H1 (cell line): ENCODE measurements at regions not wholly inside any gene's neighbourhood (a gene's known extent, or its start where the extent isn't known, plus 50 kb on each side); places are given as distances from the start of the nearest gene placed in this dataset.

Experiments used
- CTCF ChIA-PET: fragments of 300-600 bp; sonication (Branson Sonifier 250); formaldehyde crosslinking; loops from one replicate; lab custom pipeline; 2021; ENCODE audit not compliant: partially characterized antibody; lab: Charles Lee
- POLR2A ChIA-PET: fragments of 300-600 bp; sonication (Branson Sonifier 250); formaldehyde crosslinking; loops from one replicate; lab custom pipeline; 2021; ENCODE audit warnings: inconsistent platforms; ENCODE audit not compliant: partially characterized antibody; lab: Charles Lee
- DNase-seq, 2 experiments: peaks; one replicate each; pipeline versions ENCODE4 v3.0.0 to v3.0.0-alpha.2; 2010 to 2022; ENCODE audit warnings: low spot score in 2 of 2, low read depth in 1 of 2, mixed read lengths in 1 of 2
- FAIRE-seq: peaks from 2 replicates; lab custom pipeline; 2011; peaks lifted over from hg19 to GRCh38; lab: Jason Lieb, UNC
- H2AFZ ChIP-seq: 2 replicates; pipeline ENCODE4 v1.8.1; 2012; ENCODE audit warnings: low read length, inconsistent platforms
- H2AK5ac ChIP-seq: 2 replicates; pipeline ENCODE4 v1.6.1; 2013; ENCODE audit warnings: low read depth, low read length
- H2BK120ac ChIP-seq: replicated peaks from 2 replicates; pipeline ENCODE3; 2013; ENCODE audit warnings: low read depth, low read length, inconsistent platforms
- H2BK12ac ChIP-seq: 2 replicates; pipeline ENCODE4 v1.6.1; 2013; ENCODE audit warnings: low read depth, low read length
- H2BK15ac ChIP-seq: 2 replicates; pipeline ENCODE4 v1.6.1; 2013; ENCODE audit warnings: low read length
- H2BK20ac ChIP-seq: 2 replicates; pipeline ENCODE4 v1.6.1; 2013; ENCODE audit warnings: low read length
- H2BK5ac ChIP-seq: 2 replicates; pipeline ENCODE4 v1.6.1; 2013; ENCODE audit warnings: low read depth, low read length
- H3K14ac ChIP-seq: 2 replicates; pipeline ENCODE4 v1.6.1; 2013; ENCODE audit warnings: inconsistent platforms; ENCODE audit not compliant: insufficient read length
- H3K18ac ChIP-seq: 2 replicates; pipeline ENCODE4 v1.6.1; 2013; ENCODE audit warnings: low read length; ENCODE audit errors: extremely low read depth
- H3K23ac ChIP-seq: 2 replicates; pipeline ENCODE4 v1.6.1; 2013; ENCODE audit warnings: inconsistent platforms; ENCODE audit not compliant: insufficient read length
- H3K23me2 ChIP-seq: 2 replicates; pipeline ENCODE4 v1.6.1; 2013; ENCODE audit warnings: low read depth, low read length
- H3K27ac ChIP-seq: 2 replicates; pipeline ENCODE4 v1.6.1; 2011; ENCODE audit warnings: low read depth, low read length, inconsistent platforms
- H3K27me3 ChIP-seq, 4 experiments: replicated peaks in 1 of 4; 1 replicate in 1 of 4; 2 replicates in 3 of 4; pipeline versions ENCODE4 v1.6.1 to v1.8.1; 2011 to 2013; ENCODE audit warnings: low read length in 3 of 4, mild to moderate bottlenecking in 3 of 4, inconsistent platforms in 2 of 4, mixed read lengths in 2 of 4, moderate library complexity in 1 of 4; ENCODE audit not compliant: control insufficient read depth in 3 of 4, insufficient read depth in 3 of 4; ENCODE audit errors: extremely low read depth in 1 of 4
- H3K36me3 ChIP-seq, 4 experiments: 2 replicates each; pipeline versions ENCODE4 v1.6.1 to v1.8.1; 2011 to 2013; ENCODE audit warnings: mild to moderate bottlenecking in 4 of 4, low read length in 3 of 4, moderate library complexity in 2 of 4, control low read depth in 1 of 4, inconsistent platforms in 1 of 4; ENCODE audit not compliant: insufficient read depth in 4 of 4, control insufficient read depth in 2 of 4
- H3K4ac ChIP-seq: replicated peaks from 2 replicates; pipeline ENCODE3; 2013; ENCODE audit warnings: low read length, low read depth, mixed read lengths, inconsistent platforms; ENCODE audit not compliant: insufficient read length
- H3K4me1 ChIP-seq, 4 experiments: replicated peaks in 1 of 4; 1 replicate in 1 of 4; 2 replicates in 3 of 4; pipeline versions ENCODE4 v1.6.1 to v1.8.1; 2011 to 2013; ENCODE audit warnings: low read length in 3 of 4, inconsistent platforms in 2 of 4, mixed read lengths in 1 of 4; ENCODE audit not compliant: insufficient read depth in 4 of 4, control insufficient read depth in 3 of 4
- H3K4me2 ChIP-seq, 2 experiments: 2 replicates each; pipeline versions ENCODE4 v1.6.1 to v1.8.1; 2011 to 2013; ENCODE audit warnings: low read depth in 2 of 2, low read length in 2 of 2, control low read depth in 1 of 2, inconsistent platforms in 1 of 2, mild to moderate bottlenecking in 1 of 2; ENCODE audit not compliant: insufficient read depth in 1 of 2
- H3K4me3 ChIP-seq, 4 experiments: fragments of 200-600, 300-600 bp in 1 of 4; sonication (generic), shearing (Covaris generic), sonication (Bioruptor Twin) in 1 of 4; 2 replicates each; pipeline versions ENCODE4 v1.5.1 to v1.8.1; 2011 to 2016; ENCODE audit warnings: low read length in 4 of 4, low read depth in 3 of 4, control low read depth in 2 of 4, inconsistent platforms in 2 of 4, mild to moderate bottlenecking in 2 of 4, mixed read lengths in 1 of 4, moderate library complexity in 1 of 4; ENCODE audit not compliant: insufficient read depth in 2 of 4; ENCODE audit errors: extremely low read depth in 1 of 4
- H3K56ac ChIP-seq: replicated peaks from 2 replicates; pipeline ENCODE3; 2013; ENCODE audit warnings: low read depth, mild to moderate bottlenecking, mixed read lengths, low read length, inconsistent platforms; ENCODE audit not compliant: insufficient read length
- H3K79me1 ChIP-seq: 2 replicates; pipeline ENCODE4 v1.6.1; 2013; ENCODE audit warnings: low read depth, low read length, control low read depth
- H3K79me2 ChIP-seq, 2 experiments: 2 replicates each; pipeline versions ENCODE4 v1.6.1 to v1.8.1; 2012 to 2013; ENCODE audit warnings: low read length in 2 of 2, mild to moderate bottlenecking in 2 of 2, inconsistent platforms in 1 of 2; ENCODE audit not compliant: insufficient read depth in 2 of 2, control insufficient read depth in 1 of 2
- H3K9ac ChIP-seq, 4 experiments: replicated peaks in 1 of 4; 1 replicate in 1 of 4; 2 replicates in 3 of 4; pipeline versions ENCODE4 v1.6.1 to v1.8.1; 2011 to 2013; ENCODE audit warnings: low read depth in 3 of 4, low read length in 3 of 4, control low read depth in 2 of 4, mild to moderate bottlenecking in 2 of 4, moderate library complexity in 2 of 4, inconsistent platforms in 1 of 4; ENCODE audit errors: extremely low read depth in 1 of 4
- H3K9me3 ChIP-seq, 2 experiments: 2 replicates each; pipeline versions ENCODE4 v1.6.1 to v1.8.1; 2012 to 2013; ENCODE audit warnings: mild to moderate bottlenecking in 2 of 2, moderate library complexity in 2 of 2, control low read depth in 1 of 2, inconsistent platforms in 1 of 2, low read depth in 1 of 2, low read length in 1 of 2, mixed read lengths in 1 of 2; ENCODE audit not compliant: insufficient read depth in 2 of 2
- H4K20me1 ChIP-seq, 2 experiments: replicated peaks in 1 of 2; 2 replicates each; pipeline versions ENCODE3 to v1.8.1; 2011 to 2013; ENCODE audit warnings: inconsistent platforms in 2 of 2, low read length in 2 of 2, mild to moderate bottlenecking in 1 of 2; ENCODE audit not compliant: insufficient read depth in 2 of 2, control insufficient read depth in 1 of 2
- H4K5ac ChIP-seq: 2 replicates; pipeline ENCODE4 v1.6.1; 2013; ENCODE audit warnings: low read length, low read depth, mixed read lengths, inconsistent platforms; ENCODE audit not compliant: insufficient read length
- H4K8ac ChIP-seq: 2 replicates; pipeline ENCODE4 v1.8.0; 2013; ENCODE audit warnings: mild to moderate bottlenecking, moderate library complexity, low read length, inconsistent platforms; ENCODE audit not compliant: insufficient read depth; ENCODE audit errors: extremely low read depth
- H4K91ac ChIP-seq: replicated peaks from 2 replicates; pipeline ENCODE3; 2013; ENCODE audit warnings: low read length, mixed read lengths, inconsistent platforms; ENCODE audit not compliant: insufficient read length
- BRCA1 ChIP-seq: IDR thresholded peaks from 2 replicates; pipeline ENCODE4 v1.6.1; 2012; ENCODE audit warnings: low read depth, low read length, improper control_type of control experiment
- EP300 ChIP-seq, 2 experiments: IDR thresholded peaks; 1 replicate in 1 of 2; 2 replicates in 1 of 2; pipeline ENCODE4 v1.6.1; 2011 to 2012; ENCODE audit warnings: low read depth in 2 of 2, low read length in 2 of 2, mild to moderate bottlenecking in 2 of 2, borderline replicate concordance in 1 of 2, inconsistent platforms in 1 of 2, moderate library complexity in 1 of 2
- SUZ12 ChIP-seq: fragments of 200-600 bp; sonication (generic); IDR thresholded peaks from 2 replicates; pipeline ENCODE4 v1.6.1; 2012; ENCODE audit warnings: mild to moderate bottlenecking, inconsistent platforms, low read length, moderate library complexity, mixed read lengths
- TAF7 ChIP-seq: optimal IDR thresholded peaks from 2 replicates; pipeline ENCODE3; 2011; ENCODE audit warnings: low read depth, mild to moderate bottlenecking, inconsistent platforms, low read length, moderate library complexity, borderline replicate concordance
- WGBS, 2 experiments: shearing (Covaris generic) in 1 of 2; methylation state at CpG; one replicate each; pipeline versions ENCODE4 v1.1.6 to v1.1.7; 2013 to 2015; ENCODE audit warnings: low lambda C conversion rate in 2 of 2, mixed read lengths in 2 of 2, inconsistent platforms in 1 of 2, low coverage in 1 of 2, missing lambda C conversion rate in 1 of 2; ENCODE audit not compliant: insufficient replicate concordance in 2 of 2, insufficient coverage in 1 of 2, insufficient read length in 1 of 2; ENCODE audit errors: extremely low coverage in 1 of 2, missing lambda C conversion rate in 1 of 2; 5-methylcytosine and 5-hydroxymethylcytosine counted together

- H3K23me2 ChIP-seq: no peaks in the 10 kb centered on the region
- no peak overlapping the region for H4K8ac ChIP-seq
- H4K91ac ChIP-seq: no peak overlapping the region
- H3K9ac ChIP-seq: no peak overlapping the region
- H3K56ac ChIP-seq: no peak overlapping the region
- DNase-seq: no peak
- H2BK20ac ChIP-seq: no peak overlapping the region
- 74% methylated on average over 2 of the region's 2 CpGs; no CpG with 5 or more reads in 1 of the 2 experiments for WGBS, 2 experiments
- no peaks in the 10 kb centered on the region for H3K4me1 ChIP-seq
- no peak for FAIRE-seq
- ChIA-PET CTCF (interaction anchor here (2.1 kb wide), 1 partner anchor 8 kb away, joined by 5 read pairs; no protein-coding TSS in a partner anchor), POLR2A (no interaction called here)
- no peaks in the 10 kb centered on the region for H4K20me1 ChIP-seq
- H3K9me3 ChIP-seq: no peaks in the 10 kb centered on the region
- no peak overlapping the region for H3K23ac ChIP-seq
- no peak overlapping the region for H3K4me3 ChIP-seq
- no peak overlapping the region for H3K27ac ChIP-seq
- no peak overlapping the region for H3K14ac ChIP-seq
- H2AK5ac ChIP-seq: no peak overlapping the region
- H2BK15ac ChIP-seq: no peak overlapping the region
- no peak overlapping the region for H2BK5ac ChIP-seq
- H3K36me3 ChIP-seq: no peaks in the 10 kb centered on the region
- no peak overlapping the region for H2BK12ac ChIP-seq
- no peak overlapping the region for H3K18ac ChIP-seq
- no peak overlapping the region for H2AFZ ChIP-seq
- H3K79me2 ChIP-seq: no peaks in the 10 kb centered on the region
- no peak overlapping the region for H4K5ac ChIP-seq
- no peak overlapping the region for H2BK120ac ChIP-seq
- H3K4ac ChIP-seq: no peak overlapping the region
- H3K27me3 ChIP-seq: no peaks in the 10 kb centered on the region
- H3K4me2 ChIP-seq: no peak overlapping the region
- no peaks in the 10 kb centered on the region for H3K79me1 ChIP-seq
- TF ChIP-seq TAF7 (no peak), EP300 (IDR thresholded peaks at IDR 0.05; ENCODE audit: borderline replicate concordance in 1 of 2, low read depth in 2 of 2, low read length in 2 of 2) (no peak), SUZ12 (no peak), BRCA1 (no peak)
These were observed 130.2 kb upstream of the SLC25A13 start for GRCh38 chr7:96452146-96452545.
